NB4 (cell line): ENCODE measurements at regions not wholly inside any gene's neighbourhood (a gene's known extent, or its start where the extent isn't known, plus 50 kb on each side); places are given as distances from the start of the nearest gene placed in this dataset.

Experiments used
- DNase-seq: peaks from one replicate; pipeline ENCODE4 v3.0.0; 2010; ENCODE audit warnings: low read depth
- H3K4me3 ChIP-seq: one replicate; pipeline ENCODE4 v1.5.1; 2011; ENCODE audit warnings: mild to moderate bottlenecking, low read depth, low read length, moderate library complexity
- CTCF ChIP-seq: IDR thresholded peaks from one replicate; pipeline ENCODE4 v1.5.1; 2012; ENCODE audit warnings: low read depth, low read length
- MAX ChIP-seq: IDR thresholded peaks from 2 replicates; pipeline ENCODE4 v1.6.1; 2011; ENCODE audit warnings: low read depth, low read length
- MYC ChIP-seq: IDR thresholded peaks from 2 replicates; pipeline ENCODE4 v1.6.1; 2011; ENCODE audit warnings: low read depth, low read length
- POLR2A ChIP-seq: IDR thresholded peaks from 2 replicates; pipeline ENCODE4 v1.6.1; 2011; ENCODE audit warnings: mild to moderate bottlenecking; ENCODE audit not compliant: insufficient read length; ENCODE audit errors: extremely low read depth

GRCh38 chr18:73577365-73577764 is 570.3 kb downstream of the FBXO15 start:
- no peak overlapping the region for H3K4me3 ChIP-seq
- DNase-seq = no peak
- TF ChIP-seq CTCF = no peak
- TF ChIP-seq MYC = no peak
- no peak for TF ChIP-seq POLR2A
- no peak for TF ChIP-seq MAX

GRCh38 chr18:73563901-73564472 is 583.6 kb downstream of the FBXO15 start:
- H3K4me3 ChIP-seq = no peak overlapping the region
- no peak for TF ChIP-seq MYC
- TF ChIP-seq MAX = no peak
- TF ChIP-seq POLR2A = no peak
- TF ChIP-seq CTCF = no peak
- DNase-seq = peak; percentile 1

GRCh38 chr18:73563345-73563744 is 584.3 kb downstream of the FBXO15 start:
- no peak for TF ChIP-seq POLR2A
- TF ChIP-seq MYC = no peak
- TF ChIP-seq MAX = no peak
- TF ChIP-seq CTCF = no peak
- H3K4me3 ChIP-seq = no peak overlapping the region
- DNase-seq = no peak

- TF ChIP-seq MAX = no peak
- no peak for TF ChIP-seq POLR2A
- TF ChIP-seq CTCF = no peak
- no peak for TF ChIP-seq MYC
- no peak for DNase-seq
- no peak overlapping the region for H3K4me3 ChIP-seq
Measured at GRCh38 chr18:73556904-73557303, 590.7 kb downstream of the FBXO15 start.

- TF ChIP-seq POLR2A (no peak), CTCF (no peak), MYC (no peak)
- H3K4me3 ChIP-seq = no peak overlapping the region
- no peak for DNase-seq
Measured at GRCh38 chr18:73552171-73552570, 595.5 kb downstream of the FBXO15 start.

GRCh38 chr18:73551211-73551610 is 596.4 kb downstream of the FBXO15 start:
- DNase-seq = no peak
- no peak overlapping the region for H3K4me3 ChIP-seq
- TF ChIP-seq CTCF = no peak
- TF ChIP-seq POLR2A = no peak
- TF ChIP-seq MYC = no peak
- TF ChIP-seq MAX = no peak
